Duodenal mucosa (tissue), 2 donors: ENCODE measurements at regions not wholly inside any gene's neighbourhood (a gene's known extent, or its start where the extent isn't known, plus 50 kb on each side); places are given as distances from the start of the nearest gene placed in this dataset.
"Not testable (repeated sequence)": the region's sequence is repeated elsewhere in the genome, so short reads cannot be mapped to it uniquely, and the experiment has no call there.

Experiments
- H3K27ac ChIP-seq: one replicate; pipeline ENCODE4 v1.7.0; 2013; ENCODE audit warnings: low read depth, low read length
- H3K27me3 ChIP-seq, 2 donors: one replicate each; pipeline ENCODE4 v1.7.0; 2013; ENCODE audit warnings: low read length in 2 of 2, control low read depth in 1 of 2; ENCODE audit not compliant: insufficient read depth in 2 of 2, control insufficient read depth in 1 of 2
- H3K36me3 ChIP-seq, 2 donors: one replicate each; pipeline ENCODE4 v1.7.0; 2013; ENCODE audit warnings: low read length in 2 of 2, control low read depth in 1 of 2; ENCODE audit not compliant: insufficient read depth in 2 of 2, control insufficient read depth in 1 of 2
- H3K4me1 ChIP-seq, 2 donors: one replicate each; pipeline ENCODE4 v1.7.0; 2013; ENCODE audit warnings: low read length in 2 of 2, control low read depth in 1 of 2; ENCODE audit not compliant: insufficient read depth in 2 of 2, control insufficient read depth in 1 of 2
- H3K4me3 ChIP-seq, 2 donors: one replicate each; pipeline ENCODE4 v1.7.0; 2013; ENCODE audit warnings: low read length in 2 of 2, low read depth in 1 of 2
- H3K9ac ChIP-seq, 2 donors: one replicate each; pipeline ENCODE4 v1.7.0; 2013; ENCODE audit warnings: low read length in 2 of 2, low read depth in 1 of 2
- H3K9me3 ChIP-seq, 2 donors: one replicate each; pipeline ENCODE4 v1.7.0; 2013; ENCODE audit warnings: low read length in 2 of 2, control low read depth in 1 of 2; ENCODE audit not compliant: control insufficient read depth in 1 of 2

DNA sequence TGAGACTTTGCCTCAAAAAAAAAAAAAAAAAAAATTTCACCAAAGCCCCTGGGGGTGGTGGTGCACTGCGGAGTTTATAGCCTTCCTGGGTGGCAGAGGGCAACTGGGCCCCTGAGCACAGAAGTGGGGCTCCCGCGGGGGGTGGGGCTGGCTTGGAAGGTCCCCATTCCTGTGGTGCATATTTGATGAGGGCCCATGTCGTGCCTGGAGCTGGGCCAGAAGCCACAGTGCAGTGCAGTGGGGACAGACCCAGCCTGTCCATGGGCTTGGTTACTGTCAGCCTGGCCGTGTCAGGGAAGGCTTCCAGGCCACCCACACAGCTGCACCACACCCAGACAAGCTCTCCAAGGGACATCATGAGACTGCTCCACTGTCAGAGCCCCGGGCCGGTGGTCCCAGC is 95.5 kb downstream of the NSUN5 start:
- H3K9ac ChIP-seq, H3K9me3 ChIP-seq, H3K27me3 ChIP-seq, H3K27ac ChIP-seq, H3K4me3 ChIP-seq, H3K36me3 ChIP-seq, H3K4me1 ChIP-seq: not testable (repeated sequence)

DNA sequence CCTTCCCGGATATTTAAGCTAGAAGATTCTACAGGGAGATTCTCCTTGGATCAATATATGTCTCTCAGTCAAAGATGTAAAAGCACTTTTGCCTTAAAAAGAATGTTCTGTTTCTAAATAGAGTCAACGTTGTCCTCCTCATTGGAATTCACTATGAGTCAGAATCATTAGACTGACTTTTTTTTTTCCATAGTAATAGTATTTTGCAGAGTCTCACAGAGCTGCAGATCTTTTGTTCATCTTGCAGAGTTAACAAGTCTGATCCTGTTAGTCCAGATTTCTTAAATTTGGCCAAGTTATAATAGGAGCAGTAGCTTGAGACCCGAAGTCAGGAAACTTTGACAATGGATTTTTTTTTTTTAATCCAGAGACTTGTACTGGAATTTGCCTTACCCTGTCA is 103.0 kb downstream of the NSUN5 start:
- not testable (repeated sequence) for H3K4me3 ChIP-seq, H3K9me3 ChIP-seq, H3K36me3 ChIP-seq, H3K4me1 ChIP-seq, H3K27ac ChIP-seq, H3K9ac ChIP-seq, H3K27me3 ChIP-seq

DNA sequence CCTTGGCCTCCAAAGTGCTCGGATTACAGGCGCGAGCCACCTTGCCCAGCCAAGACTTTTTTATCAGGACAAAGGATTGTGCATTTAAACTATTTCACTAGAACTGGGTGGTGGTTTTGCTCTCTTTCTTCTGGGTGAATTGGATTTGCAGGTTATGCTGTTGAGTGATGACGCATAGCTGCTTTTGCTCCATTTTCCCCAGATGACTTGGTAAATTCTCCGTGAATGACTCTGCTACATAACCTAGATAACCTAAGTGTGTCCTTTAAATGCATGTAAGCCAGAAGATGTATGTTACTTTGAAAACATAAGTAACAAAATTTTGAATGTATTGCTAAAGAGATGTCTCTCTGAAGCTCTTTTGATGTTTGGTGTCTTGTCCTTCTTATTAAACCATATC is 103.7 kb downstream of the NSUN5 start:
- not testable (repeated sequence) for H3K27me3 ChIP-seq, H3K27ac ChIP-seq, H3K4me3 ChIP-seq, H3K4me1 ChIP-seq, H3K9me3 ChIP-seq, H3K9ac ChIP-seq, H3K36me3 ChIP-seq

DNA sequence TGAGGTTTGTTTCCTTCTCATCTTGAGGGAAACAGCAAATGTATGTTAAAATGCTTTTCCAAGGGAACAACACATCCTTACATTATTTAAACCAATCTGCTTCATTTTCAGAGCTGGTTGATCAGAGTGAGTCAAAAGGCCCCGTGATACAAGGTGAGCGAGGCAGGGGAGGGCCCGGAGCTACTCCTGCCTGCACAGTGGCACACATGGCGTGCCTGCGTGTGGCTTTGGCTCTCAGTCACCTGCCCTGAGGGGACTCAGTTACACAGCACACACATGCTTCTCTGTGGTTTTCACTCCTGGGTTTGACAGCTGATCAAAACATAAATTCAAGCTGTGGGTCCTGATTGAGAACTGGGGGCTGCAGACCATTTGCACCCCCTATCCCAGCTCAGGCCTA is 105.3 kb downstream of the NSUN5 start:
- H3K9me3 ChIP-seq, H3K4me3 ChIP-seq, H3K27ac ChIP-seq, H3K9ac ChIP-seq, H3K4me1 ChIP-seq, H3K27me3 ChIP-seq, H3K36me3 ChIP-seq: not testable (repeated sequence)

DNA sequence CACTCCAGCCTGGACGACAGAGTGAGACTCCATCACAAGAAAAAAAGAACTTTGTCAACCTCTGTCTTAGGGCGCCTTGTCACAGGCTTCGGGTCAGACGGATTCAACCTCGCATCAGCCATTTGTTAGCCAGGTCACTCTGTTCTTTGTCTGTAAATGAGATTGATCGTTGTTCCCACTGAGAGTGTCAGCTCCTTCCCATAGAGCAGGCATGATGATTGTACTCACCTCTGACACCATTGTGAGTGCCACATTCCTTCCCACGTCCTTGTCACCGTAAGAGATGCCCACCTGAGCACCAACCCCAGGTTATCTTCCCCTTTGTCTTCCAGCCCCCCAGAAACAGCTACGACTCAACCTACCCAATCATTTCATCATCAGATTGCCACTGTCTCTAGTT is 107.4 kb downstream of the NSUN5 start:
- not testable (repeated sequence) for H3K9me3 ChIP-seq, H3K27ac ChIP-seq, H3K4me3 ChIP-seq, H3K4me1 ChIP-seq, H3K36me3 ChIP-seq, H3K27me3 ChIP-seq, H3K9ac ChIP-seq

DNA sequence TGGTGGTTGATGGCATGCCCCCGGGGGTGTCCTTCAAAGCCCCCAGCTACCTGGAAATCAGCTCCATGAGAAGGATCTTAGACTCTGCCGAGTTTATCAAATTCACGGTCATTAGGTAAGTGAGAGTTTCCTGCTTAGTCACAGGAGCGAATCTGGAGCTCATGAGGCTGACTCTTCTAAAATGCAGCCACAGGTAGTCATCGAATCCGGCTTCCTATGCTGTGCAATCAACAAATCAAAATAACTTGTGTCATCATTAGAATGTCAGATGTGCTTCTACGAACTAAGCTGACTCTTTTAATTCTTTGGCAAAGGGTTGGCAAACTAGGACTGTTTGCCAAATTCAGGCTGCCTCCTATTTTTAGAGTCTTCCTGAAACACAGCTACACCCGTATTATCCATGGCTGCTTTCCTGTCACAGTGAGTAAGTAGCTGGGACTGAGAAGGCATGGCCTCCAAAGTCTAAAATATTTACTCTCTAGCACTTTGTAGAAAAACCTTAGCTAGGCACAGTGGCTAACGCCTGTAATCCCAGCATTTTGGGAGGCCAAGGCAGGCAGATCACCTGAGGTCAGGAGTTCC is 108.0 kb downstream of the NSUN5 start:
- H3K27me3 ChIP-seq, H3K4me1 ChIP-seq, H3K27ac ChIP-seq, H3K36me3 ChIP-seq, H3K9me3 ChIP-seq, H3K9ac ChIP-seq, H3K4me3 ChIP-seq: not testable (repeated sequence)

DNA sequence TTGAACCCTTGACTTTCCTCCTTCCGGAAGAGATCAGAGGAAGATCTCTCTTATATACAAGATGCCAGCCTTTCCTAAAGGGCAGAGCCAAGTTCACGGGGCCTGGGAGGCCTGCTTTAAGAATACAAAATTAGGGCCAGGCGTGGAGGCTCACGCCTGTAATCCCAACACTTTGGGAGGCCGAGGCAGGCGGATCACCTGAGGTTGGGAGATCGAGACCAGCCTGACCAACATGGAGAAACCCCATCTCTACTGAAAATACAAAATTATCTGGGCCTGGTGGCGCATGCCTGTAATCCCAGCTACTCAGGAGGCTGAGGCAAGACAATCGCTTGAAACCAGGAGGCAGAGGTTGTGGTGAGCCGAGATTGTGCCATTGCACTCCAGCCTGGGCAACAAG is 108.2 kb upstream of the SPDYE9 start:
- not testable (repeated sequence) for H3K9ac ChIP-seq, H3K9me3 ChIP-seq, H3K4me1 ChIP-seq, H3K27ac ChIP-seq, H3K36me3 ChIP-seq, H3K4me3 ChIP-seq, H3K27me3 ChIP-seq

DNA sequence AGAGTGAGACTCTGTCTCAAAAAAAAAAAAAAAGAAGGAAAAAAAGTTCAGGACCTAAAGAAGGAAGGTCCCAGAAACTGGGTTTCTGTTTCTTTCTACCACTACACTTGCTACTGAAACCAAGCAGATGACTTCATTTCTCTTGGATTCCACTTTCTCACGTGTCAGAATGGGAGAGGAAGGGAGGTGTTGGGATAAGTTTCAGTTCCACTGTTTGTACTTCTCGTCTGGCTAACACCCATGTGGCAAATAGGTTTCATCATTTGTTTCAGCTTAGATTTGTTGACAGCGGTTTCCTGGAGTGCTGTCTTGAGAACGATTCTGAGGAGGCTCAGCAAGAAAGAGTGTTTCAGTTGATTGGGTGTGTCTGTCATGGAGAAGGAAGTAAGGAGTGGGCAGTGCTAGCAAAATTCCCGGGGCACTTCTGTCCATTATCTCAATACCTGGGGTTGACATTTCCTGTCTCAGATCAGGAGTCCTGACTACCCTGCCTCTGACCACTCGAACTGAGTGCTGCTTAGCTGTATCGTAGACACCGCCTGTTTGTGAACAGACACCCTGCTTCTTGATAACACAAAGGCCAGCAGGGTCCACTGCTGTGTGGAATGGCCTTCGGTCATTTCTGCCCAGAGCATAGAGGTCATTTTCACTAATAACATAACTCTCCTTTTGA is 104.8 kb upstream of the SPDYE9 start:
- H3K27me3 ChIP-seq, H3K27ac ChIP-seq, H3K4me1 ChIP-seq, H3K36me3 ChIP-seq, H3K4me3 ChIP-seq, H3K9ac ChIP-seq, H3K9me3 ChIP-seq: not testable (repeated sequence)

DNA sequence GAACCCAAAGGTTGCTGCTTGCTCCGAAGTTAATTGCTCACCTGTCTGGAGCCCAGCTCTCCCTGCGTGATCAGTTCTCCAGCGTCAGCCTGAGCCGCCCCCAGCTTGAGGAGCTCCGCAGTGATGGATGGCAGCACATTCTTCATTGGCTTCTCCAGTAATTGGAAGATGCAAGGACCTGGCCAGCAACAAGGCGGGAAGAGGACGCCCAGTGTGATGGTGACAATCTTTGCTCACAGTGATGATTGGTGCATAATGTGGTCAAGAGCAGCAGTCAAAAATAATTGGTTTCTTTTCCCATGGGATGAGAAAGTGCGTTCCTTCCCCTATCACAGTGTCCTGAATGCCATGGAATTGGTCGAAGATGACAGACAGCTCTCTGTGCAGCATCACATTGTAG is 102.4 kb upstream of the SPDYE9 start:
- H3K4me3 ChIP-seq, H3K36me3 ChIP-seq, H3K9ac ChIP-seq, H3K9me3 ChIP-seq, H3K27me3 ChIP-seq, H3K4me1 ChIP-seq, H3K27ac ChIP-seq: not testable (repeated sequence)

DNA sequence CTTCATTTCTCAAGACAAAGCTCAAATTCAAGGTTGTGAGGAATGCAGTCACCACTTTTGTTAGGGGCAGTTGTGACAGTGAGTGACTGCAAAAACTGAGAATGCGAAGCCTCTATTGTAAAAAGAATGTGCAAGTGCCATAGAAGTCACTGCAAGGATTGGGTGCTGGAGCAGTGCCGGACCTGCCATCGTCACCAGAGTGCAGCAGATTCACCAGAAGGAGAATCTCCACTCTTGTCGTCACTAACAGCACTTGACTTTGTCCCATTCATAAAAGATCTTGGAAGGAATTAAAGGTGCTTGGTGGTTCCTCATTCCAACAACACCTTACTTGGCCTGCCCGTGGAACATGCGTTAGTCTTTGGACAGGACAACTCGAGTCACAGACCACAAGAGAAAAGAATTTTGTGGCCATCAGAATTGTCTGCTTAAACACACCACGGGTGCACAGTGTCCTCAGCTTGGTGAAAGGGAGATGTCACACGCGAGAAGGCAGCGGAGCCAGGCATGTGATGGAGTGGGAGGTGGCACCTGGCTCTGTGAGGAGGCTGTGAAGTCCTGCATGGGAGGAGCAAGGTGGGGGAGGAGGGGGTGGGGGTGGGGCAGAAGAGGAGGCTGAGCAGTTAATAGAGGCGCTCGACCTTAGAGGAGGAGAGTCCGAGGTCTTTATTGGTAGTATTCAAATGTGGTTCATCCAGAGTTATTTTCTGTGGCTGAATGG is 100.9 kb upstream of the SPDYE9 start:
- not testable (repeated sequence) for H3K9ac ChIP-seq, H3K4me1 ChIP-seq, H3K27ac ChIP-seq, H3K4me3 ChIP-seq, H3K36me3 ChIP-seq, H3K27me3 ChIP-seq, H3K9me3 ChIP-seq
